Natural killer cell (primary cell): ENCODE measurements at regions not wholly inside any gene's neighbourhood (a gene's known extent, or its start where the extent isn't known, plus 50 kb on each side); places are given as distances from the start of the nearest gene placed in this dataset.

ENCODE experiments used
- ATAC-seq, 3 donors: fragments of 150-1000 bp in 2 of 3; fragments of 200-7000 bp in 1 of 3; cut with Tn5 transposase; 1 replicate in 1 of 3; 2 replicates in 2 of 3; pipeline ENCODE4 v1.10.0; 2021; ENCODE audit warnings: mild to moderate bottlenecking in 2 of 3, moderate library complexity in 2 of 3
- DNase-seq, 2 donors: peaks; one replicate each; pipeline versions ENCODE4 v3.0.0 to v3.0.0-alpha.2; 2013 to 2021; ENCODE audit warnings: mixed read lengths in 1 of 2
- H3K27ac ChIP-seq: one replicate; pipeline ENCODE4 v1.5.1; 2013; ENCODE audit warnings: mild to moderate bottlenecking, low read length
- H3K27me3 ChIP-seq: one replicate; pipeline ENCODE4 v1.6.1; 2013; ENCODE audit warnings: low read length; ENCODE audit not compliant: control insufficient read depth, insufficient read depth
- H3K36me3 ChIP-seq: one replicate; pipeline ENCODE4 v1.6.1; 2013; ENCODE audit warnings: low read length; ENCODE audit not compliant: control insufficient read depth, insufficient read depth
- H3K4me1 ChIP-seq: one replicate; pipeline ENCODE4 v1.6.1; 2013; ENCODE audit warnings: low read length; ENCODE audit not compliant: control insufficient read depth, insufficient read depth
- H3K4me3 ChIP-seq: one replicate; pipeline ENCODE4 v1.5.1; 2013; ENCODE audit warnings: low read length
- H3K9me3 ChIP-seq: one replicate; pipeline ENCODE4 v1.6.1; 2013; ENCODE audit warnings: low read length; ENCODE audit not compliant: control insufficient read depth, insufficient read depth
- H3K27ac Mint-ChIP-seq, 2 donors: one replicate each; pipeline ENCODE4 v1.8.0; 2022; ENCODE audit warnings: mild to moderate bottlenecking in 2 of 2, mixed read lengths in 2 of 2, moderate library complexity in 1 of 2
- H3K27me3 Mint-ChIP-seq, 2 donors: one replicate each; pipeline ENCODE4 v1.8.0; 2022; ENCODE audit warnings: low read depth in 2 of 2, mixed read lengths in 2 of 2
- H3K36me3 Mint-ChIP-seq: one replicate; pipeline ENCODE4 v1.8.0; 2022; ENCODE audit warnings: mixed read lengths
- H3K4me1 Mint-ChIP-seq, 2 donors: one replicate each; pipeline ENCODE4 v1.8.0; 2022; ENCODE audit warnings: mixed read lengths in 2 of 2
- H3K4me3 Mint-ChIP-seq: one replicate; pipeline ENCODE4 v1.8.0; 2022; ENCODE audit warnings: mild to moderate bottlenecking, moderate library complexity, mixed read lengths
- H3K9me3 Mint-ChIP-seq, 2 donors: one replicate each; pipeline ENCODE4 v1.8.0; 2022; ENCODE audit warnings: mixed read lengths in 2 of 2
- CTCF ChIP-seq: fragments of 200-600 bp; IDR thresholded peaks from one replicate; pipeline ENCODE4 v1.8.0; 2022; ENCODE audit warnings: antibody characterized with exemption
- WGBS: methylation state at CpG from one replicate; pipeline ENCODE4 v1.1.7; 2013; ENCODE audit warnings: missing lambda C conversion rate; ENCODE audit not compliant: insufficient coverage; 5-methylcytosine and 5-hydroxymethylcytosine counted together
- intact Hi-C: fragments of 100-400 bp; cut with micrococcal nuclease; formaldehyde crosslinking; loops from one replicate; pipeline ENCODE4 v1.14.2; 2022

GRCh38 chr15:96049323-96049722, 281.2 kb upstream of the NR2F2 start:
- H3K27me3 Mint-ChIP-seq = peaks cover 51 to 79% of the 10 kb centered on the region in 2 donors
- no peaks in the 10 kb centered on the region for H3K36me3 Mint-ChIP-seq
- H3K27ac Mint-ChIP-seq = no peak overlapping the region
- H3K9me3 Mint-ChIP-seq = no peaks in the 10 kb centered on the region
- H3K36me3 ChIP-seq = no peaks in the 10 kb centered on the region
- no peak overlapping the region for H3K4me3 Mint-ChIP-seq
- no peak for ATAC-seq
- no peak for TF ChIP-seq CTCF
- peaks cover 10 to 15% of the 10 kb centered on the region in 2 donors for H3K4me1 Mint-ChIP-seq
- 41% methylated on average over 2 of the region's 2 CpGs for WGBS
- no peaks in the 10 kb centered on the region for H3K9me3 ChIP-seq
- peaks cover 11% of the 10 kb centered on the region for H3K4me1 ChIP-seq
- intact Hi-C loops = no loop called here
- peaks cover 41% of the 10 kb centered on the region for H3K27me3 ChIP-seq
- H3K27ac ChIP-seq = no peak overlapping the region
- DNase-seq = no peak
- H3K4me3 ChIP-seq = no peak overlapping the region

GRCh38 chr15:96049766-96050165, 280.7 kb upstream of the NR2F2 start:
- Mint-ChIP-seq H3K4me1 (peaks cover 10 to 15% of the 10 kb centered on the region in 2 donors), H3K27me3 (peaks cover 53 to 78% of the 10 kb centered on the region in 2 donors), H3K4me3 (no peak overlapping the region), H3K9me3 (no peaks in the 10 kb centered on the region), H3K27ac (no peak overlapping the region), H3K36me3 (no peaks in the 10 kb centered on the region)
- Histone ChIP-seq H3K27me3 (peaks cover 42% of the 10 kb centered on the region), H3K36me3 (no peaks in the 10 kb centered on the region), H3K4me3 (no peak overlapping the region), H3K4me1 (peaks cover 11% of the 10 kb centered on the region), H3K9me3 (no peaks in the 10 kb centered on the region), H3K27ac (no peak overlapping the region)
- intact Hi-C loops = no loop called here
- no CpG with 5 or more reads among the region's 1 CpG for WGBS
- DNase-seq (no peak), ATAC-seq (no peak)
- no peak for TF ChIP-seq CTCF

- Histone ChIP-seq H3K9me3 (no peaks in the 10 kb centered on the region), H3K27me3 (peaks cover 47% of the 10 kb centered on the region), H3K27ac (no peak overlapping the region), H3K4me1 (peaks cover 11% of the 10 kb centered on the region), H3K36me3 (no peaks in the 10 kb centered on the region), H3K4me3 (no peak overlapping the region)
- 71% methylated on average over 2 of the region's 2 CpGs for WGBS
- H3K4me3 Mint-ChIP-seq = no peak overlapping the region
- H3K9me3 Mint-ChIP-seq = no peaks in the 10 kb centered on the region
- no peak overlapping the region for H3K27ac Mint-ChIP-seq
- intact Hi-C loops = no loop called here
- ATAC-seq = no peak
- H3K36me3 Mint-ChIP-seq = no peaks in the 10 kb centered on the region
- peaks cover 10 to 15% of the 10 kb centered on the region in 2 donors for H3K4me1 Mint-ChIP-seq
- no peak for TF ChIP-seq CTCF
- no peak for DNase-seq
- peaks cover 62 to 80% of the 10 kb centered on the region in 2 donors for H3K27me3 Mint-ChIP-seq
These were observed 278.9 kb upstream of the NR2F2 start for GRCh38 chr15:96051598-96051997.

- Mint-ChIP-seq H3K4me3 (no peak overlapping the region), H3K27ac (no peak overlapping the region), H3K9me3 (no peaks in the 10 kb centered on the region), H3K36me3 (no peaks in the 10 kb centered on the region), H3K27me3 (peaks cover 63 to 79% of the 10 kb centered on the region in 2 donors), H3K4me1 (peaks cover 10 to 15% of the 10 kb centered on the region in 2 donors)
- Histone ChIP-seq H3K9me3 (no peaks in the 10 kb centered on the region), H3K4me1 (peaks cover 11% of the 10 kb centered on the region), H3K27me3 (peaks cover 47% of the 10 kb centered on the region), H3K36me3 (no peaks in the 10 kb centered on the region), H3K4me3 (no peak overlapping the region), H3K27ac (no peak overlapping the region)
- WGBS = 56% methylated on average over 4 of the region's 4 CpGs
- DNase-seq (no peak), ATAC-seq (no peak)
- no peak for TF ChIP-seq CTCF
- intact Hi-C loops = no loop called here
These were observed 278.3 kb upstream of the NR2F2 start for GRCh38 chr15:96052154-96052553.
